ENCODE measurements at regions not wholly inside any gene's neighbourhood (a gene's known extent, or its start where the extent isn't known, plus 50 kb on each side); places are given as distances from the start of the nearest gene placed in this dataset.

DNA sequence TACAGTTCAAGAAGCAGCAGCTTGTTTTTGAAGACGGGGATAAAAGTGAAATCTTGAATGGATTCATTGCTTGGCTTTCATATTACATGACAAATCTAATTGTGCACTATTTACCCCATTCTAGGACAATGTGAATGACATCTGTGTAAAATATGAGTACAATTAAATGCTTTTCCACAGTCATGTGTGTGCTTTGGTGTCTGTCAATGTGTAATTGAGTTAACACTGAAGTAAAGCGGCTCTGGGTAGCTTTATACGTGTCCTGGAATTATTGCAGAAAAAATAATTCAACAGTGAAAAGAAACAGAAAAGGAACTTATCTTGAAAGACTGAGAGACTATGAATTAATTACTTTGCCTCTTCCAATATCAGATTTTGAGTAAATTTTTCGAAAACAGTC is 233.5 kb upstream of the HS3ST5 start:
- no peaks in the 10 kb centered on the region for H3K9me1 ChIP-seq (replicated peaks; ENCODE audit: control insufficient read depth, extremely low read depth, insufficient read depth, low read length)
- H3K27me3 ChIP-seq (ENCODE audit: control insufficient read depth in 2 of 2, insufficient read depth in 2 of 2, low read length in 2 of 2): no peaks in the 10 kb centered on the region
- TF ChIP-seq EZH2 (IDR thresholded peaks at IDR 0.05; ENCODE audit: borderline replicate concordance, low read depth, low read length, severe bottlenecking) (no peak), POLR2A (IDR thresholded peaks at IDR 0.05; ENCODE audit: low read depth, low read length) (no peak), MYC (IDR thresholded peaks at IDR 0.05; ENCODE audit: low read depth, low read length) (no peak), POLR2AphosphoS5 (IDR thresholded peaks at IDR 0.05; ENCODE audit: insufficient read depth, low read depth, low read length) (no peak), FOS (IDR thresholded peaks at IDR 0.05; ENCODE audit: borderline replicate concordance, insufficient read depth, low read length) (no peak), GATA2 (IDR thresholded peaks at IDR 0.05; ENCODE audit: insufficient read depth, insufficient read length, low read depth, low read length) (no peak), CTCF (IDR thresholded peaks at IDR 0.05; ENCODE audit: extremely low read depth in 1 of 2, insufficient read depth in 1 of 2, low read depth in 1 of 2, low read length in 2 of 2) (no peak), MAX (IDR thresholded peaks at IDR 0.05; ENCODE audit: insufficient read depth, insufficient read length) (no peak), JUN (IDR thresholded peaks at IDR 0.05; ENCODE audit: borderline replicate concordance, insufficient read depth, insufficient read length, low read depth) (no peak)
- no peak overlapping the region for H2AFZ ChIP-seq (ENCODE audit: low read depth, low read length)
- BruUV-seq (replicated peaks): no TSS peak
- POLR2A ChIA-PET: no interaction called here
- CTCF ChIA-PET: no interaction called here
- H3K9ac ChIP-seq (replicated peaks; ENCODE audit: extremely low read depth, insufficient read depth, low read length): no peak overlapping the region
- no peak for DNase-seq (ENCODE audit: low read depth, low spot score)
- H3K4me3 ChIP-seq (replicated peaks in 1 of 3; ENCODE audit: insufficient read depth in 1 of 3, low read depth in 1 of 3, low read length in 3 of 3): no peak overlapping the region
- H3K4me1 ChIP-seq (ENCODE audit: control insufficient read depth, extremely low read depth, insufficient read depth, low read length): no peaks in the 10 kb centered on the region
- no peak overlapping the region for H3K27ac ChIP-seq (ENCODE audit: insufficient read depth, low read depth, low read length)
- no peaks in the 10 kb centered on the region for H4K20me1 ChIP-seq (replicated peaks; ENCODE audit: control insufficient read depth, extremely low read depth, insufficient read depth, low read length)
- dilution Hi-C loops (cut with MboI; ENCODE audit: extremely low pct_ligation_motif_present, low sequenced_read_pairs): no loop called here
- intact Hi-C loops (cut with micrococcal nuclease): no loop called here
- no peak for FAIRE-seq
- no peaks in the 10 kb centered on the region for H3K36me3 ChIP-seq (ENCODE audit: control insufficient read depth in 2 of 2, extremely low read depth in 1 of 2, insufficient read depth in 2 of 2, low read length in 2 of 2)
- no peak overlapping the region for H3K4me2 ChIP-seq (ENCODE audit: insufficient read depth, low read length)
- H3K79me2 ChIP-seq (ENCODE audit: control insufficient read depth, insufficient read depth, low read length): no peaks in the 10 kb centered on the region
- no peaks in the 10 kb centered on the region for H3K9me3 ChIP-seq (replicated peaks; ENCODE audit: control insufficient read depth, insufficient read depth, low read length)
